HEK293 (cell line): ENCODE measurements at regions not wholly inside any gene's neighbourhood (a gene's known extent, or its start where the extent isn't known, plus 50 kb on each side); places are given as distances from the start of the nearest gene placed in this dataset.

ENCODE experiments used
- CTCF ChIA-PET: fragments of 350-600 bp; formaldehyde crosslinking; extraction: SDS; loops from one replicate; lab custom pipeline; 2021; ENCODE audit warnings: antibody characterized with exemption; lab: Yijun Ruan, JAX
- POLR2A ChIA-PET: fragments of 300-600 bp; formaldehyde crosslinking; extraction: SDS; loops from one replicate; lab custom pipeline; 2020; ENCODE audit warnings: antibody characterized with exemption, inconsistent platforms; lab: Yijun Ruan, JAX
- H3K27ac ChIP-seq: fragments of 200-500 bp; sonication (Bioruptor generic); 2 replicates; pipeline ENCODE4 v1.5.1; 2014; ENCODE audit warnings: low read depth, low read length, control low read depth, inconsistent platforms; ENCODE audit errors: extremely low read depth
- H3K36me3 ChIP-seq, 2 experiments: fragments of 200-500 bp in 1 of 2; sonication (Bioruptor generic) in 1 of 2; 1 replicate in 1 of 2; 2 replicates in 1 of 2; pipeline ENCODE4 v1.5.1; 2014 to 2017; ENCODE audit warnings: inconsistent platforms in 2 of 2, low read length in 2 of 2; ENCODE audit not compliant: control insufficient read depth in 2 of 2, insufficient read depth in 1 of 2
- H3K4me1 ChIP-seq: fragments of 200-500 bp; sonication (Bioruptor generic); 2 replicates; pipeline ENCODE4 v1.5.1; 2014; ENCODE audit warnings: mild to moderate bottlenecking, low read length, inconsistent platforms; ENCODE audit not compliant: control insufficient read depth, insufficient read depth
- H3K4me3 ChIP-seq: 2 replicates; pipeline ENCODE4 v1.5.1; 2011; ENCODE audit warnings: low read depth, mild to moderate bottlenecking, control low read depth, low read length, moderate library complexity
- H3K9me3 ChIP-seq: fragments of 200-500 bp; sonication (Bioruptor generic); 2 replicates; pipeline ENCODE4 v1.5.1; 2014; ENCODE audit warnings: low read depth, low read length, inconsistent platforms; ENCODE audit not compliant: control insufficient read depth, insufficient read depth
- KLF16 ChIP-seq: fragments of 450-650 bp; formaldehyde crosslinking; IDR thresholded peaks from 2 replicates; pipeline ENCODE4 v1.5.1; 2017; ENCODE audit warnings: missing biosample characterization, missing genetic modification characterization
- SCRT1 ChIP-seq: fragments of 450-650 bp; formaldehyde crosslinking; IDR thresholded peaks from 2 replicates; pipeline ENCODE4 v1.5.1; 2016; ENCODE audit warnings: missing biosample characterization, missing genetic modification characterization, borderline replicate concordance
- ZNF112 ChIP-seq: fragments of 450-650 bp; formaldehyde crosslinking; IDR thresholded peaks from 2 replicates; pipeline ENCODE4 v1.5.0; 2017; ENCODE audit warnings: missing biosample characterization, missing genetic modification characterization
- ZNF114 ChIP-seq: fragments of 450-650 bp; formaldehyde crosslinking; IDR thresholded peaks from 2 replicates; pipeline ENCODE4 v1.5.0; 2017; ENCODE audit warnings: missing biosample characterization, missing genetic modification characterization
- ZNF138 ChIP-seq: fragments of 450-650 bp; formaldehyde crosslinking; IDR thresholded peaks from 2 replicates; pipeline ENCODE4 v1.5.1; 2016; ENCODE audit warnings: missing biosample characterization, missing genetic modification characterization, borderline replicate concordance
- ZNF155 ChIP-seq: fragments of 450-650 bp; formaldehyde crosslinking; IDR thresholded peaks from 2 replicates; pipeline ENCODE4 v1.5.1; 2016; ENCODE audit warnings: missing biosample characterization, missing genetic modification characterization
- ZNF16 ChIP-seq: fragments of 450-650 bp; formaldehyde crosslinking; IDR thresholded peaks from 2 replicates; pipeline ENCODE4 v1.5.1; 2016; ENCODE audit warnings: low read depth, missing biosample characterization, missing genetic modification characterization
- ZNF423 ChIP-seq: fragments of 450-650 bp; formaldehyde crosslinking; IDR thresholded peaks from 2 replicates; pipeline ENCODE4 v1.5.1; 2016; ENCODE audit warnings: missing biosample characterization, missing genetic modification characterization
- ZNF558 ChIP-seq: fragments of 450-650 bp; formaldehyde crosslinking; IDR thresholded peaks from 2 replicates; pipeline ENCODE4 v1.5.1; 2016; ENCODE audit warnings: missing biosample characterization, missing genetic modification characterization
- ZNF658 ChIP-seq: fragments of 450-650 bp; formaldehyde crosslinking; IDR thresholded peaks from 2 replicates; pipeline ENCODE4; 2016; ENCODE audit warnings: missing biosample characterization, missing genetic modification characterization
- ZNF776 ChIP-seq: fragments of 450-650 bp; formaldehyde crosslinking; IDR thresholded peaks from 2 replicates; pipeline ENCODE4 v1.5.0; 2017; ENCODE audit warnings: missing biosample characterization, missing genetic modification characterization, borderline replicate concordance
- ZSCAN16 ChIP-seq: fragments of 450-650 bp; formaldehyde crosslinking; IDR thresholded peaks from 2 replicates; pipeline ENCODE4 v1.5.1; 2016; ENCODE audit warnings: missing biosample characterization, missing genetic modification characterization
- TF ChIP-seq, protein P1 (sequence below): fragments of 450-650 bp; formaldehyde crosslinking; IDR thresholded peaks from 2 replicates; pipeline ENCODE4 v1.5.1; 2016; ENCODE audit warnings: missing biosample characterization, missing genetic modification characterization
- TF ChIP-seq, protein P2 (sequence below): fragments of 450-650 bp; formaldehyde crosslinking; IDR thresholded peaks from 2 replicates; pipeline ENCODE4 v1.5.1; 2016; ENCODE audit warnings: missing biosample characterization, missing genetic modification characterization
- TF ChIP-seq, protein P3 (sequence below): fragments of 450-650 bp; formaldehyde crosslinking; IDR thresholded peaks from 2 replicates; pipeline ENCODE4 v1.5.1; 2016; ENCODE audit warnings: missing biosample characterization, missing genetic modification characterization

DNA sequence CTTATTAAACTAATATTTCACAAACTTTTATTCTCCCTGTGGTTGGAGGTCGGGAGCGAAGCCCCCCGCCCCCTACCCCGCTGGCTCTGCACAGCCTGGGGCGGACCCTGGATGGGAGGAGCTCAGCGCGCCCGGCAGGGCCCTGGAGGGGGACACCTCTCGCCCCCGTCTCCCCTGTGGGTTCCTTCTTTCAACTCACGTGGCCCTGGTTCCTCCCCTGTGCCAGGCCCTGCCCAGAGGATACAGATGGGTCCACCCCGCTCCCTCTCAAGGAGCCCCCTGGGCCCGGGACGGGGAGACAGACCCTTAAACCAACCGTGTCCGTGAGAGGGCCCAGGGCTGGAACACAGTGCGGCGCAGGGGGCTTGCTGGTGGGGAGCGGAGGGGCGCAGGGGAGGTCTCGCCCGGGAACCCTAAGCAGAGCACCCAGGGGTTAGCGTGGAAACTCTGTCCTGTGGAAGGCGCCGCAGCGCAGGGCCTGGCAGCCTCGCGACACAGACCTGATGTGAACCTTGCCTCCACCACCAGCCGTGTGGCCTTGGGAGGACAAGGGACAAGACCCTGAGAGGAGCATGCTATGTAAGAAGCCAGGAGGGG, 103.7 kb upstream of the MVB12B start:
- no peaks in the 10 kb centered on the region for H3K9me3 ChIP-seq
- no peak overlapping the region for H3K4me3 ChIP-seq
- H3K36me3 ChIP-seq: no peaks in the 10 kb centered on the region
- ChIA-PET CTCF (no interaction called here), POLR2A (no interaction called here)
- H3K4me1 ChIP-seq: no peaks in the 10 kb centered on the region
- H3K27ac ChIP-seq: no peak overlapping the region
- TF ChIP-seq ZNF112: no peak
- TF ChIP-seq, protein P1, sequence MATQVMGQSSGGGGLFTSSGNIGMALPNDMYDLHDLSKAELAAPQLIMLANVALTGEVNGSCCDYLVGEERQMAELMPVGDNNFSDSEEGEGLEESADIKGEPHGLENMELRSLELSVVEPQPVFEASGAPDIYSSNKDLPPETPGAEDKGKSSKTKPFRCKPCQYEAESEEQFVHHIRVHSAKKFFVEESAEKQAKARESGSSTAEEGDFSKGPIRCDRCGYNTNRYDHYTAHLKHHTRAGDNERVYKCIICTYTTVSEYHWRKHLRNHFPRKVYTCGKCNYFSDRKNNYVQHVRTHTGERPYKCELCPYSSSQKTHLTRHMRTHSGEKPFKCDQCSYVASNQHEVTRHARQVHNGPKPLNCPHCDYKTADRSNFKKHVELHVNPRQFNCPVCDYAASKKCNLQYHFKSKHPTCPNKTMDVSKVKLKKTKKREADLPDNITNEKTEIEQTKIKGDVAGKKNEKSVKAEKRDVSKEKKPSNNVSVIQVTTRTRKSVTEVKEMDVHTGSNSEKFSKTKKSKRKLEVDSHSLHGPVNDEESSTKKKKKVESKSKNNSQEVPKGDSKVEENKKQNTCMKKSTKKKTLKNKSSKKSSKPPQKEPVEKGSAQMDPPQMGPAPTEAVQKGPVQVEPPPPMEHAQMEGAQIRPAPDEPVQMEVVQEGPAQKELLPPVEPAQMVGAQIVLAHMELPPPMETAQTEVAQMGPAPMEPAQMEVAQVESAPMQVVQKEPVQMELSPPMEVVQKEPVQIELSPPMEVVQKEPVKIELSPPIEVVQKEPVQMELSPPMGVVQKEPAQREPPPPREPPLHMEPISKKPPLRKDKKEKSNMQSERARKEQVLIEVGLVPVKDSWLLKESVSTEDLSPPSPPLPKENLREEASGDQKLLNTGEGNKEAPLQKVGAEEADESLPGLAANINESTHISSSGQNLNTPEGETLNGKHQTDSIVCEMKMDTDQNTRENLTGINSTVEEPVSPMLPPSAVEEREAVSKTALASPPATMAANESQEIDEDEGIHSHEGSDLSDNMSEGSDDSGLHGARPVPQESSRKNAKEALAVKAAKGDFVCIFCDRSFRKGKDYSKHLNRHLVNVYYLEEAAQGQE: no peak
- TF ChIP-seq ZNF16: no peak
- TF ChIP-seq ZNF558: no peak
- no peak for TF ChIP-seq ZNF114 (tag by site-specific recombination)
- TF ChIP-seq ZNF138 (tag by site-specific recombination): no peak
- TF ChIP-seq KLF16 (tag by site-specific recombination): no peak
- TF ChIP-seq ZSCAN16 (tag by site-specific recombination): no peak
- TF ChIP-seq ZNF658: no peak
- TF ChIP-seq, protein P2, sequence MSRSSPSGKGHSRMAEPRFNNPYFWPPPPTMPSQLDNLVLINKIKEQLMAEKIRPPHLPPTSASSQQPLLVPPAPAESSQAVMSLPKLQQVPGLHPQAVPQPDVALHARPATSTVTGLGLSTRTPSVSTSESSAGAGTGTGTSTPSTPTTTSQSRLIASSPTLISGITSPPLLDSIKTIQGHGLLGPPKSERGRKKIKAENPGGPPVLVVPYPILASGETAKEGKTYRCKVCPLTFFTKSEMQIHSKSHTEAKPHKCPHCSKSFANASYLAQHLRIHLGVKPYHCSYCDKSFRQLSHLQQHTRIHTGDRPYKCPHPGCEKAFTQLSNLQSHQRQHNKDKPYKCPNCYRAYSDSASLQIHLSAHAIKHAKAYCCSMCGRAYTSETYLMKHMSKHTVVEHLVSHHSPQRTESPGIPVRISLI (tag by site-specific recombination): no peak
- no peak for TF ChIP-seq ZNF423 (tag by site-specific recombination)

DNA sequence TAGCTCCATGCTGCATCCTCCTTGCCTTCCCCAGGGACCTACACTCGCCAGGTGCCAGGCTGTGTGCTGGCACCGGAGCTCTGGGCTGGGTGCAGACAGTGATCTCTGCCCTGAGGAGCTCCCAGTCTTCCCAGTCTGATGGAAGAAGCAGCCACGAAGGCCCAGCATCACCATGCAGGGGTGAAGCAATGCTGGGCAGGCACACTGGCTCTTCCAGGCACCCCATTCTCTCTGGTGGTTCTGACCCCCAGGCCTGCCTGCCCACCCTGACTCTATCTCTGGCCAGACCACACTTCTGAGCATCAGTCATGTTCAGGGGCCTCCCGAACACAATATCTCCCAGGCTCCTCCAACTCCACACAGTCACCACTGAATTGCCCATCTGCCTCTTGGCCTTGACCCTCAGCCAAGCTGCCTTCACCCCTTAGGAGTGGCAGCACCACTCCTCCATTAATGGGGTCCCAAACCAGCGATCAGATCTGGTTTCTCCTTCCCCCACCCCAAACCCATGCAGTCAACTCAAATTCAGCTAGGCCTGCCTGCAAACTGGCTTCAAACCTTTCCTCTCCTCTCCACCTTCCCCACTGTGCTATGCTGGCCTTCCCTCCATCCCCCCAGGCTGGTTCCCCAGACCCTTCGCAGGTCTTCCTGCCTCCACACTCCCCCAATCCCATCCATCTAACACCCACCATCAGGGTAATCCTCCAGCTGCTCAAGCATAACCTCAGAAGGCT, 102.7 kb upstream of the MVB12B start:
- no peak overlapping the region for H3K27ac ChIP-seq
- no peaks in the 10 kb centered on the region for H3K4me1 ChIP-seq
- H3K4me3 ChIP-seq: no peak overlapping the region
- TF ChIP-seq ZNF776 (no peak), ZNF155 (tag by site-specific recombination) (no peak), SCRT1 (tag by site-specific recombination) (no peak)
- TF ChIP-seq, protein P3, sequence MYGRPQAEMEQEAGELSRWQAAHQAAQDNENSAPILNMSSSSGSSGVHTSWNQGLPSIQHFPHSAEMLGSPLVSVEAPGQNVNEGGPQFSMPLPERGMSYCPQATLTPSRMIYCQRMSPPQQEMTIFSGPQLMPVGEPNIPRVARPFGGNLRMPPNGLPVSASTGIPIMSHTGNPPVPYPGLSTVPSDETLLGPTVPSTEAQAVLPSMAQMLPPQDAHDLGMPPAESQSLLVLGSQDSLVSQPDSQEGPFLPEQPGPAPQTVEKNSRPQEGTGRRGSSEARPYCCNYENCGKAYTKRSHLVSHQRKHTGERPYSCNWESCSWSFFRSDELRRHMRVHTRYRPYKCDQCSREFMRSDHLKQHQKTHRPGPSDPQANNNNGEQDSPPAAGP (tag by site-specific recombination): no peak
- POLR2A ChIA-PET: interaction anchor here (0.7 kb wide), 1 partner anchor 18 kb away, joined by 3 read pairs; no protein-coding TSS in a partner anchor
- H3K36me3 ChIP-seq: no peaks in the 10 kb centered on the region
- CTCF ChIA-PET: interaction anchor here (0.6 to 1.2 kb wide), 2 partner anchors 175 to 334 kb away, joined by 3 to 4 read pairs; no protein-coding TSS in a partner anchor
- no peaks in the 10 kb centered on the region for H3K9me3 ChIP-seq
